Smooth muscle cell (in vitro differentiated cells): ENCODE measurements at regions not wholly inside any gene's neighbourhood (a gene's known extent, or its start where the extent isn't known, plus 50 kb on each side); places are given as distances from the start of the nearest gene placed in this dataset.

ENCODE experiments used
- DNase-seq: peaks from one replicate; lab custom pipeline; 2025; ENCODE audit not compliant: unreplicated experiment; lab: John Stamatoyannopoulos, UW
- H2AFZ ChIP-seq: fragments of 200-600 bp; sonication (generic); 2 replicates; pipeline ENCODE4 v1.6.0; 2016; ENCODE audit warnings: antibody characterized with exemption, low read depth, mild to moderate bottlenecking
- H3F3A ChIP-seq: fragments of 200-600 bp; sonication (generic); 2 replicates; pipeline ENCODE4 v1.6.0; 2017; ENCODE audit warnings: antibody characterized with exemption, low read depth
- H3K27ac ChIP-seq: fragments of 200-600 bp; sonication (generic); 2 replicates; pipeline ENCODE4 v1.5.1; 2016; ENCODE audit warnings: low read depth, mild to moderate bottlenecking
- H3K27me3 ChIP-seq: fragments of 200-600 bp; sonication (generic); 2 replicates; pipeline ENCODE4 v1.6.1; 2016; ENCODE audit warnings: low read depth, mild to moderate bottlenecking
- H3K36me3 ChIP-seq: fragments of 200-600 bp; sonication (generic); 2 replicates; pipeline ENCODE4 v1.5.1; 2016; ENCODE audit warnings: low read depth
- H3K4me1 ChIP-seq: fragments of 200-600 bp; sonication (generic); 2 replicates; pipeline ENCODE4 v1.5.1; 2016; ENCODE audit warnings: low read depth
- H3K4me2 ChIP-seq: fragments of 200-600 bp; sonication (generic); 2 replicates; pipeline ENCODE4 v1.6.0; 2016; ENCODE audit warnings: mild to moderate bottlenecking
- H3K4me3 ChIP-seq: fragments of 200-600 bp; sonication (generic); 2 replicates; pipeline ENCODE4 v1.5.1; 2016; ENCODE audit warnings: mild to moderate bottlenecking
- H3K79me2 ChIP-seq: fragments of 200-600 bp; sonication (generic); 2 replicates; pipeline ENCODE4 v1.6.0; 2016; ENCODE audit warnings: low read depth, mild to moderate bottlenecking
- H3K9ac ChIP-seq: fragments of 200-600 bp; sonication (generic); 2 replicates; pipeline ENCODE4 v1.6.0; 2016; ENCODE audit warnings: low read depth
- H3K9me3 ChIP-seq: fragments of 200-600 bp; sonication (generic); replicated peaks from 2 replicates; pipeline ENCODE4 v1.5.1; 2016; ENCODE audit warnings: low read depth
- H4K20me1 ChIP-seq: fragments of 200-600 bp; sonication (generic); 2 replicates; pipeline ENCODE4 v1.6.0; 2016; ENCODE audit warnings: low read depth
- CTCF ChIP-seq: fragments of 200-600 bp; sonication (generic); IDR thresholded peaks from 2 replicates; pipeline ENCODE4 v1.5.1; 2017; ENCODE audit warnings: borderline replicate concordance, mild to moderate bottlenecking, antibody characterized with exemption; ENCODE audit not compliant: insufficient read depth, poor library complexity, severe bottlenecking
- WGBS: methylation state at CpG from one replicate; pipeline ENCODE4 v1.1.7; 2016; ENCODE audit warnings: low lambda C conversion rate; 5-methylcytosine and 5-hydroxymethylcytosine counted together

GRCh38 chr2:133855526-133855925 is 287.3 kb upstream of the NCKAP5 start:
- Histone ChIP-seq H3K79me2 (no peaks in the 10 kb centered on the region), H3K36me3 (no peaks in the 10 kb centered on the region), H3K4me1 (no peaks in the 10 kb centered on the region), H3K4me2 (no peak overlapping the region), H3F3A (no peaks in the 10 kb centered on the region), H4K20me1 (no peaks in the 10 kb centered on the region), H2AFZ (no peak overlapping the region), H3K9ac (no peak overlapping the region), H3K4me3 (no peak overlapping the region), H3K27me3 (no peaks in the 10 kb centered on the region), H3K27ac (no peak overlapping the region), H3K9me3 (no peaks in the 10 kb centered on the region)
- WGBS: 90% methylated on average over 4 of the region's 4 CpGs
- no peak for TF ChIP-seq CTCF
- no peak for DNase-seq

GRCh38 chr2:133856678-133857077 is 288.4 kb upstream of the NCKAP5 start:
- no peaks in the 10 kb centered on the region for H3K27me3 ChIP-seq
- H3K27ac ChIP-seq: no peak overlapping the region
- no peaks in the 10 kb centered on the region for H3K9me3 ChIP-seq
- no peaks in the 10 kb centered on the region for H3F3A ChIP-seq
- H3K36me3 ChIP-seq: no peaks in the 10 kb centered on the region
- no peak for TF ChIP-seq CTCF
- H3K4me2 ChIP-seq: no peak overlapping the region
- no peak overlapping the region for H2AFZ ChIP-seq
- no peak for DNase-seq
- H3K4me1 ChIP-seq: no peaks in the 10 kb centered on the region
- H4K20me1 ChIP-seq: no peaks in the 10 kb centered on the region
- no peaks in the 10 kb centered on the region for H3K79me2 ChIP-seq
- H3K4me3 ChIP-seq: no peak overlapping the region
- no peak overlapping the region for H3K9ac ChIP-seq

- H2AFZ ChIP-seq: no peak overlapping the region
Observed at GRCh38 chr2:133859578-133859977, 291.3 kb upstream of the NCKAP5 start.

More at GRCh38 chr2:133859578-133859977, 291.3 kb upstream of the NCKAP5 start:
- H3K4me3 ChIP-seq: no peak overlapping the region
- H3K79me2 ChIP-seq: no peaks in the 10 kb centered on the region
- no peaks in the 10 kb centered on the region for H4K20me1 ChIP-seq
- H3K36me3 ChIP-seq: no peaks in the 10 kb centered on the region
- H3K27ac ChIP-seq: no peak overlapping the region
- H3K9ac ChIP-seq: no peak overlapping the region
- no peaks in the 10 kb centered on the region for H3K4me1 ChIP-seq
- no peak for TF ChIP-seq CTCF
- no peak for DNase-seq
- H3K9me3 ChIP-seq: no peaks in the 10 kb centered on the region
- peaks cover 12% of the 10 kb centered on the region for H3K27me3 ChIP-seq
- H3K4me2 ChIP-seq: no peak overlapping the region
- H3F3A ChIP-seq: no peaks in the 10 kb centered on the region
- WGBS: 93% methylated on average over 6 of the region's 6 CpGs
